CD8-positive, alpha-beta memory T cell (primary cell): ENCODE measurements at regions not wholly inside any gene's neighbourhood (a gene's known extent, or its start where the extent isn't known, plus 50 kb on each side); places are given as distances from the start of the nearest gene placed in this dataset.

Experiments used
- CTCF ChIA-PET: fragments of 350-600 bp; sonication (Branson Sonifier 250); formaldehyde crosslinking; loops from one replicate; lab custom pipeline; 2021; ENCODE audit warnings: antibody characterized with exemption; lab: Charles Lee
- POLR2A ChIA-PET: fragments of 350-600 bp; sonication (Branson Sonifier 250); formaldehyde crosslinking; loops from one replicate; lab custom pipeline; 2021; ENCODE audit warnings: antibody characterized with exemption; lab: Charles Lee
- DNase-seq, 5 donors: peaks; one replicate each; pipeline versions ENCODE4 v3.0.0 to v3.0.0-alpha.2; 2020 to 2022; ENCODE audit warnings: mixed read lengths in 1 of 5
- H3K27ac ChIP-seq: one replicate; pipeline ENCODE4 v1.7.0; 2013; ENCODE audit warnings: low read depth, mild to moderate bottlenecking, low read length, moderate library complexity
- H3K27me3 ChIP-seq: 2 replicates; pipeline ENCODE4 v1.7.0; 2013; ENCODE audit warnings: low read length, mild to moderate bottlenecking; ENCODE audit not compliant: insufficient read depth, poor library complexity, severe bottlenecking
- H3K36me3 ChIP-seq: 2 replicates; pipeline ENCODE4 v1.7.0; 2013; ENCODE audit warnings: mild to moderate bottlenecking, low read length, moderate library complexity; ENCODE audit not compliant: insufficient read depth
- H3K4me1 ChIP-seq: 2 replicates; pipeline ENCODE4 v1.7.0; 2013; ENCODE audit warnings: mild to moderate bottlenecking, low read length, moderate library complexity; ENCODE audit not compliant: insufficient read depth
- H3K4me3 ChIP-seq: 2 replicates; pipeline ENCODE4 v1.7.0; 2013; ENCODE audit warnings: mild to moderate bottlenecking, low read length
- H3K9me3 ChIP-seq: 2 replicates; pipeline ENCODE4 v1.7.0; 2013; ENCODE audit warnings: mild to moderate bottlenecking, low read length
- H3K27ac Mint-ChIP-seq, 8 donors: one replicate each; pipeline ENCODE4 v1.8.0; 2020 to 2021; ENCODE audit warnings: mixed read lengths in 8 of 8, mild to moderate bottlenecking in 6 of 8, inconsistent platforms in 3 of 8, moderate library complexity in 3 of 8
- H3K27me3 Mint-ChIP-seq, 2 donors: one replicate each; pipeline ENCODE4 v1.8.0; 2020 to 2021; ENCODE audit warnings: mixed read lengths in 2 of 2, mild to moderate bottlenecking in 1 of 2, moderate library complexity in 1 of 2
- H3K36me3 Mint-ChIP-seq, 3 donors: one replicate each; pipeline ENCODE4 v1.8.0; 2020 to 2021; ENCODE audit warnings: mixed read lengths in 3 of 3, inconsistent platforms in 1 of 3, mild to moderate bottlenecking in 1 of 3
- H3K4me1 Mint-ChIP-seq, 3 donors: one replicate each; pipeline ENCODE4 v1.8.0; 2020 to 2021; ENCODE audit warnings: mixed read lengths in 3 of 3, inconsistent platforms in 1 of 3, mild to moderate bottlenecking in 1 of 3
- H3K4me3 Mint-ChIP-seq, 7 donors: one replicate each; pipeline ENCODE4 v1.8.0; 2020 to 2021; ENCODE audit warnings: mixed read lengths in 7 of 7, mild to moderate bottlenecking in 6 of 7, moderate library complexity in 4 of 7, inconsistent platforms in 2 of 7
- H3K9me3 Mint-ChIP-seq, 5 donors: one replicate each; pipeline ENCODE4 v1.8.0; 2020 to 2022; ENCODE audit warnings: mixed read lengths in 5 of 5, mild to moderate bottlenecking in 3 of 5, moderate library complexity in 2 of 5, inconsistent platforms in 1 of 5

DNA sequence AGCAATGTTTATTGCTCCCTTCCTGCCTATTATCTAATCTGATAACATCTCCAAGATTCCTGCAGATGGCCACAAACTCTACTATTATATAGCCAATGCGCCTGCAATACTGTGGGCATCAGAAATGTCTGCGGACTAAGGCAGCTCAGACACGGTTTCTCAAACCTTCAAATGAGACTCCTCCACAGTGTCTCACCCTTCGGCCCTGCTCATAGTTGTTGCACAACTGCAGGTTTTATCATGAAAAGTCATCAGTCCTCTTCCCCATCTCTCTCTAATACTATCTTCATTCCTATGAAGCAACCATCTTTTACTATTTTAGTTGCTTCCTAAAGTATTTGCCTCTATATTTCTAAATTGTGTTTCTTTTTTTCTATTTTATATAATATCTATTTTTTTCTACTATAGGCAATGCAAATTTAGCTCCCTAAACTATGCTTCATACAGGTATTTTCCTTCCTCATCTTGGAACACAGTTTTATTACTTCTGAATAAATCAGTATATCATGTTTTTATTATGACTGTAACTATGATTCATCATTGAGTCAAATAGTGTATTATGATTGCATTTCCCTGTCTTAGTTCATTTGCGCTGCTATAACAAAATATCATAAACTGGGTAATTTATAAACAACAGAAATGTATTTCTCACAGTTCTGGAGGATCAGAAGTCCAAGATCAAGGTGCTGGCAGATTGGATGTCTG, 129.7 kb upstream of the EDNRA start:
- Histone ChIP-seq H3K4me1 (no peaks in the 10 kb centered on the region), H3K27me3 (no peaks in the 10 kb centered on the region), H3K36me3 (no peaks in the 10 kb centered on the region), H3K9me3 (no peaks in the 10 kb centered on the region), H3K27ac (no peak overlapping the region), H3K4me3 (no peak overlapping the region)
- DNase-seq = no peak
- no peaks in the 10 kb centered on the region for H3K36me3 Mint-ChIP-seq
- H3K9me3 Mint-ChIP-seq = peaks cover 0 to 7% (median 1%) of the 10 kb centered on the region in 5 donors
- POLR2A ChIA-PET = no interaction called here
- H3K4me3 Mint-ChIP-seq = no peak overlapping the region
- CTCF ChIA-PET = no interaction called here
- H3K4me1 Mint-ChIP-seq = no peaks in the 10 kb centered on the region
- no peak overlapping the region for H3K27ac Mint-ChIP-seq
- H3K27me3 Mint-ChIP-seq = peaks cover 0 to 1% of the 10 kb centered on the region in 2 donors

DNA sequence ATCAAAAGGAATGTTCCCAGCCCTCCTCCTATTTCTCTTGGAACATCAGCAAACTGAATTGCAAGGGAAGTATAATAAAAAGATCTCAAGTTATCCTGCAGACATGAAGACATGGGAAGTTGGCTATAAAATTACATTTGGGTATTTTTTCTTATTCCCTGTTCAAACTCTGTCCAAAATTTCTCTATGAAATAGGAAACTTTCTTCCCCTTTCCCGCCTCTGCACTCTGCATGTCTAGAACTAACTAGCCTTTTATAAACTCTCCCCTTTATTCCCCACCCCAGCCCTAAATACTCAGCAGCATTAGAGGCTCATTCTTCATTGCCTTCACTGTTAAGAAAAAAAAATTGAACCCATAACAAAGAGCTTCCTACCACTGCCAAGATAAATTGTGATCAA, 126.7 kb upstream of the EDNRA start:
- H3K27me3 ChIP-seq = no peaks in the 10 kb centered on the region
- no peak for DNase-seq
- ChIA-PET POLR2A (no interaction called here), CTCF (no interaction called here)
- H3K9me3 Mint-ChIP-seq = peaks cover 0 to 3% (median 1%) of the 10 kb centered on the region in 5 donors
- H3K27ac ChIP-seq = no peak overlapping the region
- H3K36me3 ChIP-seq = no peaks in the 10 kb centered on the region
- H3K27me3 Mint-ChIP-seq = no peaks in the 10 kb centered on the region
- H3K4me1 Mint-ChIP-seq = no peaks in the 10 kb centered on the region
- no peak overlapping the region for H3K4me3 Mint-ChIP-seq
- H3K36me3 Mint-ChIP-seq = no peaks in the 10 kb centered on the region
- no peak overlapping the region for H3K4me3 ChIP-seq
- H3K4me1 ChIP-seq = no peaks in the 10 kb centered on the region
- no peaks in the 10 kb centered on the region for H3K9me3 ChIP-seq
- H3K27ac Mint-ChIP-seq = no peak overlapping the region

DNA sequence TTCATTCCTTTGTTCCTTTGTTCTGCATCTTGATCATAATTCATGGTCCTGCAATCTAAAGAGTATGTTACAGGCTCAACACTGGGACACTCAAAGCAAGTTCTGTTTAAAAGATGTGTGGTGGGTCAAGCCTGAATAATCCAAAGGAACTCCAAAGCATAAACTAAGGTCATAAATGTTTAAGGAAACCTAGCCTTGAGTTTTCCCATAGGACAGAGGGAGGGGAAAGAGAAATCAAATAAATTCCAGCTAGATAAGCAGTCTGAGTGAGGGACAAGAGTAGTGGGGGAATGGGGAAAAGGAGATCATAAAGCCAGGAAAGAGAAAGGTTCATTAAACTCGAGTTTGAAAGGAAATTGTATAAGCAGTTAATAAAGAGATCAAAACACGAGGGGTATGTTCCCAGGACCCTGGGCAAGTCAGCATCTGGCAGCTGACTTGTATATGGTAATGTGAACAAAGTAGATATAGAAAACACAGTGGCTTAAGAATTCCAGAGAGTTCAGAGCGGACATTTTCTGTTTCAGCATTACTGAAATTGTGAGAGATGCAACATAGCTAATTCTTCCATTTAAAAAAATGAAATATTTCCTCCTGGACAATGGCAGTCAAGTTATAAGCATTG, 125.8 kb upstream of the EDNRA start:
- no peak overlapping the region for H3K4me3 ChIP-seq
- ChIA-PET POLR2A (no interaction called here), CTCF (no interaction called here)
- no peaks in the 10 kb centered on the region for H3K9me3 ChIP-seq
- no peaks in the 10 kb centered on the region for H3K36me3 ChIP-seq
- no peak for DNase-seq
- H3K4me1 Mint-ChIP-seq = no peaks in the 10 kb centered on the region
- no peak overlapping the region for H3K27ac ChIP-seq
- no peaks in the 10 kb centered on the region for H3K27me3 ChIP-seq
- H3K4me1 ChIP-seq = no peaks in the 10 kb centered on the region
- no peaks in the 10 kb centered on the region for H3K36me3 Mint-ChIP-seq
- no peaks in the 10 kb centered on the region for H3K9me3 Mint-ChIP-seq
- no peak overlapping the region for H3K4me3 Mint-ChIP-seq
- no peaks in the 10 kb centered on the region for H3K27me3 Mint-ChIP-seq
- no peak overlapping the region for H3K27ac Mint-ChIP-seq

DNA sequence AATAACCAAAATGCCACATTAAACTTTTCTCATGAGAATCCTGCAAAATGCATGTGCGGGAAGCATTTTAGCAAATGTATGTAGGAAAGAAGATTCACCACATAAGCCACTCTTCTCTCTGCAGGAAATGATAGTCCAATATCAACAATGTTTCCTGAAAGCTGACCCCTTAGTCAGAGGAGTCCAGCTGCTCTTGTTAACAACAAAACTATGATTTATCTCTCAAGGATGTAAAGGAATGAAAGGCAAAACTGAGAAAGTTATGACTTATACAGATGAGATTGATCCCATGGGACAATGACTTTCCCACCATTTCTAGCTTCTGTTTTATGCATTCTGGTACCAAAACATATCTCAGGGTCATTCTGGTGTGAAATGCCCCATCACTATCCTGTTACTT, 125.0 kb upstream of the EDNRA start:
- Mint-ChIP-seq H3K27me3 (no peaks in the 10 kb centered on the region), H3K36me3 (no peaks in the 10 kb centered on the region), H3K27ac (no peak overlapping the region), H3K4me1 (no peaks in the 10 kb centered on the region), H3K9me3 (no peaks in the 10 kb centered on the region), H3K4me3 (no peak overlapping the region)
- CTCF ChIA-PET = no interaction called here
- Histone ChIP-seq H3K27me3 (no peaks in the 10 kb centered on the region), H3K9me3 (no peaks in the 10 kb centered on the region), H3K4me3 (no peak overlapping the region), H3K27ac (no peak overlapping the region), H3K36me3 (no peaks in the 10 kb centered on the region), H3K4me1 (no peaks in the 10 kb centered on the region)
- DNase-seq = no peak
- POLR2A ChIA-PET = no interaction called here

DNA sequence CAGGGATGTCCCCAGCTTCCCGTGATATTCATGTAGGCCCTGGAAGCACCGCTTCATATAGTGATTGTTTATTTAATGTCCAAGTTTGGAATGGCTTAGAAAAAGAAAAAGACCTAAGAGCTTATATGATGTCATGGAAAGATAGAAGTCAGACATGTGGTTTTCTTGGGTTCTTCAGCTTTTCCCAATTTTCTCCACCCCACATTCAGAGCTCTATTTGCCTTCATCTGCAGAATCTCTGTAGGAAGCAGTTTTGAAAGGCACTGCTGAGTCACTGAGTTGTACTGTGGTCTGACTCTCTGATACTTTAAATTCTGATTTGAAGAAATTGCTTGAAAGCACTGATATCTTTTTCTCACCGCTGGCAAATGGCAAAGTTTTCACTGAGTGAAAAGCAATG, 120.6 kb upstream of the EDNRA start:
- no peak for DNase-seq
- ChIA-PET CTCF (no interaction called here), POLR2A (no interaction called here)
- Histone ChIP-seq H3K27ac (no peak overlapping the region), H3K4me1 (no peaks in the 10 kb centered on the region), H3K9me3 (no peaks in the 10 kb centered on the region), H3K4me3 (no peak overlapping the region), H3K27me3 (no peaks in the 10 kb centered on the region), H3K36me3 (no peaks in the 10 kb centered on the region)
- Mint-ChIP-seq H3K4me1 (no peaks in the 10 kb centered on the region), H3K36me3 (no peaks in the 10 kb centered on the region), H3K27ac (no peak overlapping the region), H3K27me3 (no peaks in the 10 kb centered on the region), H3K4me3 (no peak overlapping the region), H3K9me3 (no peaks in the 10 kb centered on the region)

DNA sequence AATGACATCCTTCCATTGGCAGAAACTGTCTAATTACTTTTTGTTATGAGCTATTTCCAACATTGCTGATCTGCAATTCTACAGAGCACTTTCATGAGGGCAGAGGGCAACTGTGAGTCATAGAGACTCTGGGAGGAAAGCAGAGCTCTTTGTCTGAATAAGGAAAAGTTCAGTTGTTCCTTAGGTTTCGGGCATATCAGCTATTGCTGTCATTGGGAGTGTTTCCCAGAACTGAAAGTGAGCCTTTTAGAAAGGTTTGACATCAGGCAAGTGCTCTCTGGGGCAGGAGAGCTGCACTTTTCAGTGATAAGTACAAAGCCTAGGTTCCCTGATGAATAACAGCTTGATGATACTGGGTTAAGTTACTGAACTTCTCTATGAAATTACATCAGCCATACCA, 119.2 kb upstream of the EDNRA start:
- H3K27ac ChIP-seq = no peak overlapping the region
- H3K9me3 ChIP-seq = no peaks in the 10 kb centered on the region
- Mint-ChIP-seq H3K27me3 (no peaks in the 10 kb centered on the region), H3K36me3 (no peaks in the 10 kb centered on the region), H3K9me3 (no peaks in the 10 kb centered on the region), H3K27ac (no peak overlapping the region), H3K4me3 (no peak overlapping the region), H3K4me1 (no peaks in the 10 kb centered on the region)
- DNase-seq = no peak
- POLR2A ChIA-PET = no interaction called here
- H3K27me3 ChIP-seq = no peaks in the 10 kb centered on the region
- H3K36me3 ChIP-seq = no peaks in the 10 kb centered on the region
- CTCF ChIA-PET = no interaction called here
- H3K4me3 ChIP-seq = no peak overlapping the region
- H3K4me1 ChIP-seq = no peaks in the 10 kb centered on the region

DNA sequence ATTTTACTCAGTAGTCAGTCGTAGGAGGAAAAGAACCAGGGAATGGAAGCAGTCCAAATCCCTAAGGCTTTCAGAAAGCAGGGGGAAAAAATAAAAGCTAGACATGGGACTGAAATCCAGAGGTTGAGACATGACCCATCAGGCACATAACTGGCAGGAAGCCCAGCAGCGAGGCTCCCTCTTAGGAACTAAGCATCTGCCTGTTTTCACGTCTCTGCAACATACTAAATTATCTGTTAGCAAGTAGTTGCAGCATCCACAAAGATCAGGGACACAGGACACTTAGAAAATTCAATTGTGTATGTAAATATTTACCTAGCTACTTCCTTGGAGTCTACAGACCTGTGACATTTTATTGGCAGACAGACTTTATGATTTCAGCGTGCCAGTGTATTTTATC, 118.0 kb upstream of the EDNRA start:
- Histone ChIP-seq H3K4me3 (no peak overlapping the region), H3K27me3 (no peaks in the 10 kb centered on the region), H3K9me3 (no peaks in the 10 kb centered on the region), H3K36me3 (no peaks in the 10 kb centered on the region), H3K27ac (no peak overlapping the region), H3K4me1 (no peaks in the 10 kb centered on the region)
- Mint-ChIP-seq H3K4me3 (no peak overlapping the region), H3K36me3 (no peaks in the 10 kb centered on the region), H3K27me3 (no peaks in the 10 kb centered on the region), H3K27ac (no peak overlapping the region), H3K9me3 (peaks cover 0 to 2% (median 0%) of the 10 kb centered on the region in 5 donors), H3K4me1 (no peaks in the 10 kb centered on the region)
- CTCF ChIA-PET = no interaction called here
- DNase-seq = no peak
- POLR2A ChIA-PET = no interaction called here

DNA sequence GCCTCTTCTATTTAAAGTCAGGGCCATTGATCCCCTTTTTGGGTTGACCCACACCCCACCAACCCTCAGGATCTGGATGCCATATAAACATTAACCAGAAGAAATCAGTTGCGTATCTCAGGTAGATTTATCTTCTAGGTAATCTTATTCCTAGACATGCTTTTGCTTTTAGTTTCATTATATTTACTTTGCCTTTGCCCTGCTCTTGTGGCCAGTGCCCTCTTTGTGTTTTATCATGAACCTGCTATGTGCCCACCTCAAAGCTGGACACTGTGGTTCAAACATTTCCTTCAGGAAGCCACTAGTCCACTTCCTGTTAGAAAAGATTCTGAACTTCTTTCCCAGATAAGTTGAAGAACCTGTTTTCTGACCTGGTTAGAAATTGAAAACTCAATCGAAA, 117.4 kb upstream of the EDNRA start:
- Histone ChIP-seq H3K36me3 (no peaks in the 10 kb centered on the region), H3K4me3 (no peak overlapping the region), H3K9me3 (no peaks in the 10 kb centered on the region), H3K27ac (no peak overlapping the region), H3K4me1 (no peaks in the 10 kb centered on the region), H3K27me3 (no peaks in the 10 kb centered on the region)
- DNase-seq = no peak
- ChIA-PET CTCF (no interaction called here), POLR2A (no interaction called here)
- H3K9me3 Mint-ChIP-seq = peaks cover 0 to 2% (median 0%) of the 10 kb centered on the region in 5 donors
- no peaks in the 10 kb centered on the region for H3K27me3 Mint-ChIP-seq
- no peaks in the 10 kb centered on the region for H3K4me1 Mint-ChIP-seq
- no peak overlapping the region for H3K4me3 Mint-ChIP-seq
- no peaks in the 10 kb centered on the region for H3K36me3 Mint-ChIP-seq
- no peak overlapping the region for H3K27ac Mint-ChIP-seq
